Breast epithelium (tissue), 4 donors: ENCODE measurements at regions not wholly inside any gene's neighbourhood (a gene's known extent, or its start where the extent isn't known, plus 50 kb on each side); places are given as distances from the start of the nearest gene placed in this dataset.

Source experiments
- DNase-seq, 2 donors: peaks; one replicate each; pipeline ENCODE4 v3.0.0-alpha.2; 2019; ENCODE audit warnings: low spot score in 2 of 2
- H3K27ac ChIP-seq, 2 donors: fragments of 200-600 bp; sonication (generic) in 1 of 2; one replicate each; pipeline ENCODE4 v1.5.1; 2016 to 2019; ENCODE audit warnings: mild to moderate bottlenecking in 1 of 2
- H3K27me3 ChIP-seq, 2 donors: fragments of 200-600 bp; sonication (generic) in 1 of 2; one replicate each; pipeline versions ENCODE4 v1.5.1 to v1.6.0; 2017 to 2019; ENCODE audit warnings: control low read depth in 1 of 2, mild to moderate bottlenecking in 1 of 2
- H3K36me3 ChIP-seq: fragments of 200-600 bp; one replicate; pipeline ENCODE4 v1.5.1; 2019
- H3K4me1 ChIP-seq, 2 donors: fragments of 200-600 bp; sonication (generic); one replicate each; pipeline ENCODE4 v1.5.1; 2016 to 2019; ENCODE audit warnings: control low read depth in 1 of 2
- H3K4me3 ChIP-seq, 3 donors: fragments of 200-600 bp; sonication (generic); 1 replicate in 2 of 3; 2 replicates in 1 of 3; pipeline ENCODE4 v1.5.1; 2016 to 2019; ENCODE audit warnings: mild to moderate bottlenecking in 3 of 3, moderate library complexity in 2 of 3
- H3K9me3 ChIP-seq, 2 donors: fragments of 200-600 bp; sonication (generic) in 1 of 2; one replicate each; pipeline ENCODE4 v1.5.1; 2016 to 2019; ENCODE audit warnings: control low read depth in 1 of 2
- CTCF ChIP-seq, 3 donors: fragments of 450-650 bp; IDR thresholded peaks; one replicate each; pipeline ENCODE4 v1.5.1; 2016 to 2017; ENCODE audit warnings: antibody characterized with exemption in 3 of 3, mild to moderate bottlenecking in 3 of 3, moderate library complexity in 3 of 3
- POLR2A ChIP-seq: fragments of 450-650 bp; IDR thresholded peaks from one replicate; pipeline ENCODE4 v1.6.1; 2016; ENCODE audit warnings: antibody characterized with exemption, mild to moderate bottlenecking, moderate library complexity
- POLR2AphosphoS5 ChIP-seq, 3 donors: sonication (generic); formaldehyde crosslinking; IDR thresholded peaks; one replicate each; pipeline ENCODE4 v1.6.1; 2017; ENCODE audit warnings: antibody characterized with exemption in 3 of 3
- intact Hi-C: fragments of 100-400 bp; cut with DNase I; formaldehyde crosslinking; loops from one replicate; pipeline ENCODE4 v1.15.1; 2023; ENCODE audit warnings: low total_unique reads

GRCh38 chrX:4579999-4580398, 866.5 kb upstream of the PRKX start:
- Histone ChIP-seq H3K27me3 (no peaks in the 10 kb centered on the region), H3K9me3 (no peaks in the 10 kb centered on the region), H3K36me3 (no peaks in the 10 kb centered on the region), H3K4me3 (no peak overlapping the region), H3K4me1 (no peaks in the 10 kb centered on the region), H3K27ac (no peak overlapping the region)
- no peak for TF ChIP-seq CTCF (IDR thresholded peaks at IDR 0.05)
- no peak for TF ChIP-seq POLR2AphosphoS5 (IDR thresholded peaks at IDR 0.05)
- no peak for TF ChIP-seq POLR2A
- intact Hi-C loops = no loop called here
- DNase-seq = no peak

- Histone ChIP-seq H3K36me3 (no peaks in the 10 kb centered on the region), H3K27me3 (no peaks in the 10 kb centered on the region), H3K9me3 (no peaks in the 10 kb centered on the region), H3K4me3 (no peak overlapping the region), H3K4me1 (no peaks in the 10 kb centered on the region), H3K27ac (no peak overlapping the region)
- TF ChIP-seq CTCF (IDR thresholded peaks at IDR 0.05) = no peak
- TF ChIP-seq POLR2A = no peak
- no peak for TF ChIP-seq POLR2AphosphoS5 (IDR thresholded peaks at IDR 0.05)
- intact Hi-C loops = no loop called here
- no peak for DNase-seq
Observed at GRCh38 chrX:4579480-4579879, 866.0 kb upstream of the PRKX start.

GRCh38 chrX:4572691-4573090, 859.2 kb upstream of the PRKX start:
- H3K27ac ChIP-seq = no peak overlapping the region
- intact Hi-C loops = no loop called here
- no peak for DNase-seq
- no peak overlapping the region for H3K4me3 ChIP-seq
- no peaks in the 10 kb centered on the region for H3K36me3 ChIP-seq
- no peak for TF ChIP-seq CTCF (IDR thresholded peaks at IDR 0.05)
- no peak for TF ChIP-seq POLR2AphosphoS5 (IDR thresholded peaks at IDR 0.05)
- no peak for TF ChIP-seq POLR2A
- H3K9me3 ChIP-seq = peaks cover 0 to 6% of the 10 kb centered on the region in 2 donors
- no peaks in the 10 kb centered on the region for H3K27me3 ChIP-seq
- no peaks in the 10 kb centered on the region for H3K4me1 ChIP-seq

GRCh38 chrX:4570151-4570550, 856.7 kb upstream of the PRKX start:
- no peaks in the 10 kb centered on the region for H3K27me3 ChIP-seq
- no peaks in the 10 kb centered on the region for H3K36me3 ChIP-seq
- no peak for TF ChIP-seq POLR2AphosphoS5 (IDR thresholded peaks at IDR 0.05)
- TF ChIP-seq POLR2A = no peak
- no peak for TF ChIP-seq CTCF (IDR thresholded peaks at IDR 0.05)
- H3K4me1 ChIP-seq = no peaks in the 10 kb centered on the region
- no peak overlapping the region for H3K27ac ChIP-seq
- peaks cover 0 to 6% of the 10 kb centered on the region in 2 donors for H3K9me3 ChIP-seq
- intact Hi-C loops = no loop called here
- no peak overlapping the region for H3K4me3 ChIP-seq
- DNase-seq = no peak

- Histone ChIP-seq H3K4me1 (no peaks in the 10 kb centered on the region), H3K4me3 (no peak overlapping the region), H3K36me3 (no peaks in the 10 kb centered on the region), H3K27ac (no peak overlapping the region), H3K27me3 (peaks cover 0 to 8% of the 10 kb centered on the region in 2 donors), H3K9me3 (no peaks in the 10 kb centered on the region)
- intact Hi-C loops = no loop called here
- TF ChIP-seq CTCF (IDR thresholded peaks at IDR 0.05) (no peak), POLR2A (no peak), POLR2AphosphoS5 (IDR thresholded peaks at IDR 0.05) (no peak)
- no peak for DNase-seq
Observed at GRCh38 chrX:4560192-4560591, 846.7 kb upstream of the PRKX start.
